K562 (cell line): ENCODE measurements at regions not wholly inside any gene's neighbourhood (a gene's known extent, or its start where the extent isn't known, plus 50 kb on each side); places are given as distances from the start of the nearest gene placed in this dataset.

Experiments used
- E2F3 ChIP-seq: fragments of 250-450 bp; sonication (Bioruptor Pico); IDR thresholded peaks from 2 replicates; pipeline ENCODE4 v1.4.0; 2020; ENCODE audit warnings: mild to moderate bottlenecking
- FOXA1 ChIP-seq: fragments of 450-650 bp; IDR thresholded peaks from 2 replicates; pipeline ENCODE4 v1.6.1; 2016; ENCODE audit warnings: mild to moderate bottlenecking, borderline replicate concordance
- HDAC2 ChIP-seq: fragments of 450-650 bp; IDR thresholded peaks from 2 replicates; pipeline ENCODE4 v1.6.1; 2016; ENCODE audit warnings: mild to moderate bottlenecking
- MTA1 ChIP-seq: fragments of 450-650 bp; IDR thresholded peaks from 2 replicates; pipeline ENCODE4 v1.6.1; 2017; ENCODE audit warnings: borderline replicate concordance
- NBN ChIP-seq: fragments of 450-650 bp; IDR thresholded peaks from 2 replicates; pipeline ENCODE4 v1.6.1; 2016; ENCODE audit warnings: low read depth, mild to moderate bottlenecking
- POLR2A ChIP-seq: fragments of 450-650 bp; conservative IDR thresholded peaks from 2 replicates; pipeline ENCODE4 v1.6.1; 2016
- PTBP1 ChIP-seq: fragments of 200-400 bp; formaldehyde crosslinking; IDR thresholded peaks from 2 replicates; pipeline ENCODE4 v1.6.1; 2017; ENCODE audit warnings: low read depth, low read length
- ZNF232 ChIP-seq: sonication (generic); formaldehyde crosslinking; IDR thresholded peaks from 2 replicates; pipeline ENCODE4 v1.8.0; 2022; ENCODE audit warnings: mild to moderate bottlenecking, missing genetic modification reagents
- TF ChIP-seq, protein P1 (sequence below), 3 experiments: IDR thresholded peaks in 2 of 3; conservative IDR thresholded peaks in 1 of 3; 2 replicates each; pipeline ENCODE4 v1.5.1; 2011 to 2012; ENCODE audit warnings: low read length in 3 of 3, mild to moderate bottlenecking in 3 of 3, control low read depth in 2 of 3, improper control_type of control experiment in 1 of 3, inconsistent platforms in 1 of 3, low read depth in 1 of 3, mixed read lengths in 1 of 3, moderate library complexity in 1 of 3; ENCODE audit not compliant: insufficient read depth in 2 of 3
- TF ChIP-seq, protein P2 (sequence below): fragments of 250-450 bp; sonication (Bioruptor Pico); IDR thresholded peaks from 2 replicates; pipeline ENCODE4 v1.4.0; 2020; ENCODE audit warnings: mild to moderate bottlenecking, moderate library complexity

DNA sequence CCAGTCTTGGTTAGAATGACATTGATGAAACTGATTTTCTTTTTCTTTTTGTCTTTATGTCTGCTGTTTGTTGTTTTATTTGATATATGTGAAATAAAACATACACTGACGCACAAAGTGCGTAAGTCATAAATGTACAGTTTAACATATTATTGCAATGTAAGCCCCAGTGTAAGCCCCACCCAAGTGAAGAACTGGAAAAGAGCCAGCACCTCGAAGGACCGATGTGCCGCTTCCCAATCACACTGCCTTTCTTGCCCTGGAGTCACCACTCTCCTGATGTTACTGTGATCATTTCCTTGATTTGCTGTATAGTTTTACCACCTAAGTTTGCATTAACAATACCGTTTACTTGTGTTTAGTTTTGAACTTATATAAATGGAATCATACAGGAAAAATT, 128.4 kb upstream of the LPP start:
- TF ChIP-seq, protein P1, sequence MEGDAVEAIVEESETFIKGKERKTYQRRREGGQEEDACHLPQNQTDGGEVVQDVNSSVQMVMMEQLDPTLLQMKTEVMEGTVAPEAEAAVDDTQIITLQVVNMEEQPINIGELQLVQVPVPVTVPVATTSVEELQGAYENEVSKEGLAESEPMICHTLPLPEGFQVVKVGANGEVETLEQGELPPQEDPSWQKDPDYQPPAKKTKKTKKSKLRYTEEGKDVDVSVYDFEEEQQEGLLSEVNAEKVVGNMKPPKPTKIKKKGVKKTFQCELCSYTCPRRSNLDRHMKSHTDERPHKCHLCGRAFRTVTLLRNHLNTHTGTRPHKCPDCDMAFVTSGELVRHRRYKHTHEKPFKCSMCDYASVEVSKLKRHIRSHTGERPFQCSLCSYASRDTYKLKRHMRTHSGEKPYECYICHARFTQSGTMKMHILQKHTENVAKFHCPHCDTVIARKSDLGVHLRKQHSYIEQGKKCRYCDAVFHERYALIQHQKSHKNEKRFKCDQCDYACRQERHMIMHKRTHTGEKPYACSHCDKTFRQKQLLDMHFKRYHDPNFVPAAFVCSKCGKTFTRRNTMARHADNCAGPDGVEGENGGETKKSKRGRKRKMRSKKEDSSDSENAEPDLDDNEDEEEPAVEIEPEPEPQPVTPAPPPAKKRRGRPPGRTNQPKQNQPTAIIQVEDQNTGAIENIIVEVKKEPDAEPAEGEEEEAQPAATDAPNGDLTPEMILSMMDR (IDR thresholded peaks at IDR 0.05 in 2 of 3, conservative IDR thresholded peaks at IDR 0.05 in 1 of 3; ENCODE audit: insufficient read depth in 2 of 3, low read depth in 1 of 3, low read length in 3 of 3) = no peak
- no peak for TF ChIP-seq ZNF232 (CRISPR knock-in tag)
- TF ChIP-seq, protein P2, sequence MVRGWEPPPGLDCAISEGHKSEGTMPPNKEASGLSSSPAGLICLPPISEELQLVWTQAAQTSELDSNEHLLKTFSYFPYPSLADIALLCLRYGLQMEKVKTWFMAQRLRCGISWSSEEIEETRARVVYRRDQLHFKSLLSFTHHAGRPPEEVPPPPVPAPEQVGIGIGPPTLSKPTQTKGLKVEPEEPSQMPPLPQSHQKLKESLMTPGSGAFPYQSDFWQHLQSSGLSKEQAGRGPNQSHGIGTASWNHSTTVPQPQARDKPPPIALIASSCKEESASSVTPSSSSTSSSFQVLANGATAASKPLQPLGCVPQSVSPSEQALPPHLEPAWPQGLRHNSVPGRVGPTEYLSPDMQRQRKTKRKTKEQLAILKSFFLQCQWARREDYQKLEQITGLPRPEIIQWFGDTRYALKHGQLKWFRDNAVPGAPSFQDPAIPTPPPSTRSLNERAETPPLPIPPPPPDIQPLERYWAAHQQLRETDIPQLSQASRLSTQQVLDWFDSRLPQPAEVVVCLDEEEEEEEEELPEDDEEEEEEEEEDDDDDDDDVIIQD = no peak
- TF ChIP-seq MTA1 = no peak
- TF ChIP-seq PTBP1 = no peak
- no peak for TF ChIP-seq NBN
- TF ChIP-seq FOXA1 = no peak
- no peak for TF ChIP-seq E2F3 (CRISPR knock-in tag)
- no peak for TF ChIP-seq POLR2A
- TF ChIP-seq HDAC2 = no peak
